ENCODE measurements at regions not wholly inside any gene's neighbourhood (a gene's known extent, or its start where the extent isn't known, plus 50 kb on each side); places are given as distances from the start of the nearest gene placed in this dataset.
"Not testable (repeated sequence)": the region's sequence is repeated elsewhere in the genome, so short reads cannot be mapped to it uniquely, and the experiment has no call there.

- in situ Hi-C loops (cut with MboI; ENCODE audit: low sequenced_read_pairs): no loop called here
These were observed 388.8 kb downstream of the ZFHX3 start for GRCh38 chr16:72658888-72659717.

GRCh38 chr16:72657791-72658190 lies 390.1 kb downstream of the ZFHX3 start:
- in situ Hi-C loops (cut with MboI; ENCODE audit: low sequenced_read_pairs): no loop called here

DNA sequence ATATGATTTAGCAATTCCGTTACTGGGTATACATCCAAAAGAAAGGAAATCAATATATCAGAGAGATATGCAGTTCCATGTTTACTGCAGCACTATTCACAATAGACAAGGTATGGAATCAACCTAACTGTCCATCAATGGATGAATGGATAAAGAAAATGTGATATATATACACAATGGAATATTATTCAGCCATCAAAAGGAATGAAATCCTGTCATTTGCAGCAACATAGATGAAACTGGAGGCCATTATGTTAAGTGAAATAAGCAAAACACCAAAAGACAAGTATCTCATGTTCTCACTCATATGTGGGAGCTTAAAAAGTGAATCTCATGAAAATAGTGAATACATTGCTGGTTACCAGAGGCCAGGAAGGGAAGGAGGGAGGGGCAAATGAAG lies 390.8 kb downstream of the ZFHX3 start:
- in situ Hi-C loops (cut with MboI; ENCODE audit: low sequenced_read_pairs): no loop called here

DNA sequence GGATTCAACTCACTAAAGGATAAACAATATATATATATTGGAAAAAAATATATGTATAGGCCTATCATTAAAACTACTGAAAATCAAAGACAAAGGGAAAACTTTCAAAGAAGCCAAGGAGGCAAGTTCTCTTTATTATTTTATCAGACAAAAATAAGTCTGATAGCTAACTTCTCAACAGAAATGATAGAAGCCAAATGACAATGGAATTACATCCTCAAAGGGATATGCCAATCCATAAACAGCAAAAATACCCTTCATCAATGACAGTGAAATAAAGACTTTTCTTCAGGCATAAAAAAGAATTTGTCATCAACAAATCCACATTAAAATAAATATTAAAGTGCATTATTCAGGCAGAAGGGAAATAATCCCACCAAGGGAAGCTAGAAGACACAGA lies 393.4 kb downstream of the ZFHX3 start:
- in situ Hi-C loops (cut with MboI; ENCODE audit: low sequenced_read_pairs): no loop called here

DNA sequence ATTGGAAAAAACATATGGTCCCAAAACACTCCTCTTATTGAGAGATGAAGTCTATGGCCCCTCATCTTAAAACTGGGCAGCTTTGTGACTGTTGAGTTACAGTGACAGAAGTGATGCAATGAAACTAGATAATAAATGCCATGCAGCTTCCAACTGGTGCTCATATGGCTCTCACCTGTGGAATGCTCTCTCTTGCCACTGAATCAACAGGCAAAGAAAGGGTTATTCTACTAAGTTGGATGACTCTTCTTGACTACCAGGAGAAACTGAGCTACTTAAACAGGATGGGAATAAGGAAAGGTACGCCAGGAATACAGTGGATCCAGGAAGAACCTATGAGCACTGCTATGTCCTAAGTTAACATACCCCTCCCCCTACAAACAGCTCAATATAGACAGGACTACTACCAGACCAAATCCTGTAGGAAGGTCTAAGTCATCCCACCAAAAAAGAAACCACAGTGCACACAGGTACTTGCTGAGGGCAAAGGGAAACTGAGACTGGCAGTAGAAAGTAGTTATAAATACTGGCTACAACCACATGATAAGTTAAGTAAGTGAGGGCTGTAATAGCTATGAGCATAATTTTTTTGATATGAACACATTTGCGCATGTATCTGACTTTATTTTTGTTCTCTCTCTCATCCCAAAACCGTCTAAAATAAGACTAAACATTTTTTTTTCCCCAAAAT lies 398.5 kb downstream of the ZFHX3 start:
- in situ Hi-C loops (cut with MboI; ENCODE audit: low sequenced_read_pairs): no loop called here

- in situ Hi-C loops (cut with MboI; ENCODE audit: low sequenced_read_pairs): no loop called here
These were observed 401.3 kb downstream of the ZFHX3 start for GRCh38 chr16:72646615-72647014.

- in situ Hi-C loops (cut with MboI; ENCODE audit: low sequenced_read_pairs): no loop called here
These were observed 402.4 kb downstream of the ZFHX3 start for GRCh38 chr16:72645538-72645937.

- in situ Hi-C loops (cut with MboI; ENCODE audit: low sequenced_read_pairs): no loop called here
These were observed 403.0 kb downstream of the ZFHX3 start for GRCh38 chr16:72644911-72645310.

DNA sequence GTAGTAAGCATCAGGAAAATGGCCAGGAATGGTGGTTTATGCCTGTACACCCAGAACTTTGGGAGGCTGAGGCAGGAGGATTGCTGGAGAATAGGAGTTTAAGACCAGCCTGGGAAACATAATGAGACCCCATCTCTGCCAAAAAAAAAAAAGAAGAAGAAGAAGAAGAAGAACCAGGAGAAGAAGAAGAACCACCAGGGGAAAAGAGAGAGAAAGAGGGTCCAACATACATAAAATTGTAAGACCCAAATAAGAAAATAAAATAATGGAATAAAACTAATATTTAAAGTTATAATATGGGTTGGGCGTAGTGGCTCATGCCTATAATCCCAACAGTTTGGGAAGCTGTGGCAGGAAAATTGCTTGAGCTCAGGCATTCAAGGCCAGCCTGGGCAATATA lies 408.4 kb downstream of the ZFHX3 start:
- in situ Hi-C loops (cut with MboI; ENCODE audit: low sequenced_read_pairs): no loop called here

DNA sequence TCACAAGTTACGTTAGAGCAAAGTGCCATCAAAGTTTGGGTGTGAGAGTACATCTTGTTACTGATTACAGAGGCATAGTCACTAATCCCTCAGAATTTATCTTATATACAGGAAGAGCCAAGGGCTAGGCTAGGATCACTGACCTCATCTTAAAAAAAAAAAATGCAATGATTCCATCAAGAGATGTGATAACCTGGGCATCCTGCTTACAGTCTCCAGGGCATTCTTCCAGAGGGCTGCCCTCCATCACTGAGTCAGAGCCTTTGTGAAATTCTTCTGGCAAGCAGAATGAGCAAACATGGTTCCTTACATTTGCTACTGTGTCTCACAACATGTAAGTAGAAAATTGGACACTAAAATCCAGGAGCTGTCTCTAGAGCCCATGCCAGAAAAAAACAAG lies 410.6 kb downstream of the ZFHX3 start:
- in situ Hi-C loops (cut with MboI; ENCODE audit: low sequenced_read_pairs): no loop called here

DNA sequence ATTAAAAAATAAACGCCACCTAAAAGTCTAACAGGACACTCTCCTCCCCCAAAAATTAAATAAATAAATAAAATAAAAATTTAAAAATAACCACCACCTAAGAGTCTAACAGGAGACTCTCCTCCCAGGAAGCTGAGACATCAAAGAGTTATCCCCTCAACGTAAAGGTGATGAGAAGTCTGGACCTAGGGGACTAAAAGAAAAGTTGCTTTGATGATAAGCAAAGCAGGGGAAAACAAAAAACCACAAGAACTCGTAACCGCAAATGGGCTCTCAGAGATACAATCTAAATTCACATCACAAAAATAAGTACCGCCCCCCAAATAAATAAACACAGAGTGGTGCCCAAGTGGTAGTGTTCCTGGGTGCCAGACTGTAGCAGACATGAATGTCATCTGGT lies 412.2 kb downstream of the ZFHX3 start:
- in situ Hi-C loops (cut with MboI; ENCODE audit: low sequenced_read_pairs): no loop called here

GRCh38 chr16:72635104-72635503 lies 412.8 kb downstream of the ZFHX3 start:
- in situ Hi-C loops (cut with MboI; ENCODE audit: low sequenced_read_pairs): no loop called here

DNA sequence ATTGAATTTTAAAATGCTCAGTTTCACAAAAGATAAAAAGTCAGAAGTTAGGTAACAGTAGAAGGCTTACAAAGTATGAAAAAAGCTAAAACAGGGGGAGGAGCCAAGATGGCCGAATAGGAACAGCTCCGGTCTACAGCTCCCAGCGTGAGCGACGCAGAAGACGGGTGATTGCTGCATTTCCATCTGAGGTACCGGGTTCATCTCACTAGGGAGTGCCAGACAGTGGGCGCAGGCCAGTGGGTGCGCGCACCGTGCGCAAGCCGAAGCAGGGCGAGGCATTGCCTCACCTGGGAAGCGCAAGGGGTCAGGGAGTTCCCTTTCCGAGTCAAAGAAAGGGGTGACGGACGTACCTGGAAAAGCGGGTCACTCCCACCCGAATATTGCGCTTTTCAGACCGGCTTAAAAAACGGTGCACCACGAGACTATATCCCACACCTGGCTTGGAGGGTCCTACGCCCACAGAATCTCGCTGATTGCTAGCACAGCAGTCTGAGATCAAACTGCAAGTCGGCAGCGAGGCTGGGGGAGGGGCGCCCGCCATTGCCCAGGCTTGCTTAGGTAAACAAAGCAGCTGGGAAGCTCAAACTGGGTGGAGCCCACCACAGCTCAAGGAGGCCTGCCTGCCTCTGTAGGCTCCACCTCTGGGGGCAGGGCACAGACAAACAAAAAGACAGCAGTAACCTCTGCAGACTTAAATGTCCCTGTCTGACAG lies 420.6 kb downstream of the ZFHX3 start:
- in situ Hi-C loops (cut with MboI; ENCODE audit: low sequenced_read_pairs): not testable (repeated sequence)

DNA sequence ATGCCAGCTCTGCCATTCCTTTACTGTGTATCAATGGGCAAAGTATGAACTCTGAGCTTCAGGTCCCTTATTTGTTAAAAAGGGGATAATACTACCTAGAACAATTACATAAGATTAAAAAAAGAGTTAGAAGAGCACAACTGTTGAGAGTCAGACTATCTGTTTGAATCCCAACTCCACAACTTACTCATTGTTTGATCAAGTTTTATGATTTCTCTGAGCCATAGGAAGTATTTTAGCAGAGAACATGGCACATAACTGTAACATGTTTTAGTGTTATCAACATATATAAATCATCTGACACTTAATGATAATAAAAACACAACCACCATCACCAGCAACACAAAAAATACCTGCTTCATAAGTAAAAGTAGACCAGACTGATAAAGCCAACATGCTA lies 421.3 kb downstream of the ZFHX3 start:
- in situ Hi-C loops (cut with MboI; ENCODE audit: low sequenced_read_pairs): no loop called here

- in situ Hi-C loops (cut with MboI; ENCODE audit: low sequenced_read_pairs): no loop called here
These were observed 426.3 kb downstream of the ZFHX3 start for GRCh38 chr16:72621651-72622050.

- in situ Hi-C loops (cut with MboI; ENCODE audit: low sequenced_read_pairs): no loop called here
These were observed 427.1 kb downstream of the ZFHX3 start for GRCh38 chr16:72620853-72621252.

- in situ Hi-C loops (cut with MboI; ENCODE audit: low sequenced_read_pairs): no loop called here
These were observed 427.6 kb downstream of the ZFHX3 start for GRCh38 chr16:72620348-72620747.

GRCh38 chr16:72615856-72616255 lies 432.1 kb downstream of the ZFHX3 start:
- in situ Hi-C loops (cut with MboI; ENCODE audit: low sequenced_read_pairs): no loop called here

GRCh38 chr16:72612718-72613117 lies 435.2 kb downstream of the ZFHX3 start:
- in situ Hi-C loops (cut with MboI; ENCODE audit: low sequenced_read_pairs): no loop called here

GRCh38 chr16:72612256-72612655 lies 435.7 kb downstream of the ZFHX3 start:
- in situ Hi-C loops (cut with MboI; ENCODE audit: low sequenced_read_pairs): no loop called here

DNA sequence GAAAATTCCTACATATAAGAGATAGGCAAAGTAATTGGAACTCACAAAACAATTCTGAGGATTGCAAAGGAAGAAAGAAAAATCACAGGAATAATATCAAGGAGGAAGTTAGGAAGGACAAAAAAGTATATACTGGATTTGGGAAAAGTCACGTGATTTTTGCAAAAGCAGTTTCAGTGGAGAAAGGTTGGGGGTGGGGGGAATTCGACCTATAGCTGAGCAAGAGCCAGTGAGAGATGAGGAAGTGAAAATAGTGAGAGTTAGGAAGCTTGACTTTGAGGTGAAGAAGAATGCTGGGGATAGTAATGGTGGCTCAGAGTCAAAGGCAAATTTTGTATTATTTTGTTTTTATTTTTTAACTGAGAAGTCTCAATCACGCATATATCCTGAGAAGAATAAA lies 438.0 kb upstream of the PMFBP1 start:
- in situ Hi-C loops (cut with MboI; ENCODE audit: low sequenced_read_pairs): no loop called here

DNA sequence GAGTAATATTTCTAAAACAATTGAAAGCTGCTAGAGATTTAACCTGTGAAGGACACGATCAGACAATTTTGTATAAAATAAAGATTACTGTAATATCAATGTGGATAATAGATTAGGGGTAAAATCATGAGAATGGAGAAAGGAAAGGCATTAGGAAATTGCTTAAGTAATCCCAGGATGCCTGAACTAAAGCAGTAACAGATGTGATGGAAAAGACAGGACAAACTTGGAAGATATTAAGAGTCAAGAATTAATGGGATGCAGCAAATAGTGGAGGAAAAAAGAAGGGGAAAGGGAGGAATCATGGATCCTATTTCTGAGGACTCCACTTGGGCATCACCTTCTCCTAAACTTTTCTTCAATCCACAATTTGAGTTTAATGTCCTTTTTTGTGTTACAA lies 437.1 kb upstream of the PMFBP1 start:
- in situ Hi-C loops (cut with MboI; ENCODE audit: low sequenced_read_pairs): no loop called here

All from HL-60/S4 treated with retinoic acid at 250 ng/mL for 4 days and 3 days (cell line).